Activated CD8-positive, alpha-beta T cell treated with anti-CD3 and anti-CD28 coated beads, Interleukin-2, amount 10 ng/mL, durations not matched to agents 7 days and 5 days (primary cell): ENCODE measurements at regions not wholly inside any gene's neighbourhood (a gene's known extent, or its start where the extent isn't known, plus 50 kb on each side); places are given as distances from the start of the nearest gene placed in this dataset.
"Not testable (repeated sequence)": the region's sequence is repeated elsewhere in the genome, so short reads cannot be mapped to it uniquely, and the experiment has no call there.

Experiments used
- ATAC-seq: fragments of 150-1000 bp; cut with Tn5 transposase; one replicate; pipeline ENCODE4 v1.10.0; 2021; ENCODE audit warnings: moderate library complexity
- CTCF ChIA-PET: fragments of 350-600 bp; sonication (Branson Sonifier 250); formaldehyde crosslinking; loops from one replicate; lab custom pipeline; 2021; ENCODE audit warnings: antibody characterized with exemption; lab: Charles Lee
- POLR2A ChIA-PET: fragments of 350-600 bp; sonication (Branson Sonifier 250); formaldehyde crosslinking; loops from one replicate; lab custom pipeline; 2021; ENCODE audit warnings: antibody characterized with exemption; lab: Charles Lee
- DNase-seq: peaks from one replicate; pipeline ENCODE4 v3.0.0-alpha.2; 2020
- H3K27ac Mint-ChIP-seq: one replicate; pipeline ENCODE4 v1.8.0; 2021; ENCODE audit warnings: mild to moderate bottlenecking, mixed read lengths
- H3K27me3 Mint-ChIP-seq: one replicate; pipeline ENCODE4 v1.8.0; 2021; ENCODE audit warnings: low read depth, mixed read lengths
- H3K36me3 Mint-ChIP-seq: one replicate; pipeline ENCODE4 v1.8.0; 2021; ENCODE audit warnings: low read depth, mixed read lengths
- H3K4me1 Mint-ChIP-seq: one replicate; pipeline ENCODE4 v1.8.0; 2021; ENCODE audit warnings: low read depth, mixed read lengths
- H3K4me3 Mint-ChIP-seq: one replicate; pipeline ENCODE4 v1.8.0; 2021; ENCODE audit warnings: mild to moderate bottlenecking, mixed read lengths
- H3K9me3 Mint-ChIP-seq: one replicate; pipeline ENCODE4 v1.8.0; 2022; ENCODE audit warnings: mixed read lengths; ENCODE audit not compliant: insufficient read depth

DNA sequence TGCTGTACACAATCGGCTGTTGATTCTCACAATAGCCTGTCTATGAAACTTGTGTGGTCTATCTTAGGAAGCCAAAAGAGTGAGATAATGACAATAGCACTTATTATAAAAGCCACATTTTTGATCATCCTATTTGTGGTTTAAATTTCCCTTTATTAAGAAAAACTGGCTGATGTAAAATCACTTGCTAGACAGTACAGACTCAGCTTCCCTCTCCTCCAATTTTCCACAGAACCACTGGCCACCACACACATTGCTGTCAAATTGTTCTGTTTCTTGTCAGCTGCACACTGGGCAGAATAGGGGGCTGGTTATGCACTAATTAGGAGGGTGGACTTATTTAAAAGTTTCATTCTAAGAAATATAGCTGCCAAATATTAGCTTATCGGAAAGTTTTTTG, 425.9 kb downstream of the EPHA3 start:
- Mint-ChIP-seq H3K9me3 (peaks cover 10% of the 10 kb centered on the region), H3K27me3 (no peaks in the 10 kb centered on the region), H3K36me3 (no peaks in the 10 kb centered on the region), H3K4me3 (no peak overlapping the region), H3K27ac (no peak overlapping the region), H3K4me1 (no peaks in the 10 kb centered on the region)
- ATAC-seq (no peak), DNase-seq (no peak)
- CTCF ChIA-PET: no interaction called here
- POLR2A ChIA-PET: no interaction called here

DNA sequence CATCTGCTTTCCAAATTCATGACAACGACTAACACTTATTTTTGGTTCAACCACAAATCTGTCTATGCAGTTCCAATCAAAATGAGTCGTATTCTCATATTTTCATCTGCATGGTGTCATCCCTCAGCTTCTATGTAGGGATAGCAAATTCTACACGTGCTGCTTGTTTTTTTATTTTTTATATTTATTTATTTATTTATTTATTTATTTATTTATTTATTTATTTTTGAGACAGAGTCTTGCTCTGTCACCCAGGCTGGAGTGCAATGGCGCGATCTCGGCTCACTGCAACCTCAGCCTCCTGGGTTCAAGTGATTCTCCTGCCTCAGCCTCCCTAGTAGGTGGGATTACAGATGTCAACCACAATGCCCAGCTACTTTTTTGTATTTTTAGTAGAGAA, 447.2 kb downstream of the EPHA3 start:
- DNase-seq, H3K4me3 Mint-ChIP-seq, H3K4me1 Mint-ChIP-seq, H3K27ac Mint-ChIP-seq, POLR2A ChIA-PET, H3K27me3 Mint-ChIP-seq, H3K36me3 Mint-ChIP-seq, ATAC-seq, CTCF ChIA-PET: not testable (repeated sequence)
- H3K9me3 Mint-ChIP-seq: peaks cover 25% of the 10 kb centered on the region

DNA sequence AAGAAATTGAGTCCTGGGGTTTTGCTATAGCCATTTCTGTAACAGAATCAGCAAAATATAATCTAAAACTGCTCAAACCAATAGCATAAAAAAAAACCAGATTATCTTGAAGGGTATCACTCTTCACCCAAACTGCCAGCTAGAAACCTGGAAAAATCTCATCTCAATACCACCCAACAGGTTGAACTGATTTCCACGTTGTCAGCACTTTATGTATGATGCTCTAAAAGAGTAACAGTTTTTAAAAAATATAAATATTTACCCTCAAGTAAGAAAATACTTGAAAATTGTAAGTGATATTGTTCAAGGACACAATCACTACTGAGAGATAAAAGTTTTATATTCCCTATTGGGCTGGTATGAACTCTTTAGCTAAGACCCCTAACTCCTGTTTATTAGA, 451.3 kb downstream of the EPHA3 start:
- Mint-ChIP-seq H3K27me3 (no peaks in the 10 kb centered on the region), H3K4me3 (no peak overlapping the region), H3K4me1 (no peaks in the 10 kb centered on the region), H3K27ac (no peak overlapping the region), H3K9me3 (peaks cover 22% of the 10 kb centered on the region), H3K36me3 (no peaks in the 10 kb centered on the region)
- ATAC-seq (no peak), DNase-seq (no peak)
- ChIA-PET CTCF (no interaction called here), POLR2A (interaction anchor here (0.6 kb wide), 1 partner anchor 309 kb away, joined by 3 read pairs; no protein-coding TSS in a partner anchor)

DNA sequence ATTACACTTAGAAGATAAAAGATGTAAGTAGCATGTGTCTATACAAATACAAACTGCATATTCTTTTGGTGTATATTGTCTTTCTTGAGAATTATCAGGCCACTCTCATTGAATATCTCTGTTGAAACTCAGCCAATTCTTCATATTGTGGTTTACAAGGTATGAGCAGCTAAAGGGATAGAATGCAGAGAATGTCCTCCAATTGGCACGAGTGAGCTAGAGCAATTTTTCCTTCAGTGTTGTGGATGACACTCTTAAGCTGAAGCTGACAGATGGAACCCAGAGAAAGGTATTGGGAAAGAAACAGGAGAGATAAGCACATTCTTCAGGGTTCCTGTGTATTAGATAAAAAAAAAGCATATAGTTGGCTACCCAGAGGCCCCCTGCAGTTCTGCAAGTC, 453.1 kb downstream of the EPHA3 start:
- ChIA-PET CTCF (no interaction called here), POLR2A (no interaction called here)
- DNase-seq: no peak
- Mint-ChIP-seq H3K4me3 (no peak overlapping the region), H3K27ac (no peak overlapping the region), H3K27me3 (no peaks in the 10 kb centered on the region), H3K36me3 (no peaks in the 10 kb centered on the region), H3K9me3 (peaks cover 16% of the 10 kb centered on the region), H3K4me1 (no peaks in the 10 kb centered on the region)
- ATAC-seq: no peak

DNA sequence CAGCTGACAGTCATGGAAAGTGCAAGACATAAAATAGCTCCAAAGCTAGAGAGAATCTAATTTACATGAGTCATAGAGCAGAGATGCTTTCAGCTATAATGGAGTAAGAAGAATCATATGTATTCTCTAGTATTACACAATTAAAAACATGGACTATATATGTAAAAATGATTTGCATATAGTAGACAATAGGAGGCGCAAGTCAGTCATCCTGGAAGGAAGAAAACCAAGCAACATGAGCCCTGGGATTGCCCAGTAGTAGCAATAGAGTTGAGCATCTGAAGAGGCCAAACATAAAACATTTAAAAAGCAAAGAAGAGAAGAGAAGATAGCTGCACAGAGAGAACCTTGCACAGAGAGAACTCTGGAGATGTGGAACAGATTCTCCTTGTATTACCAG, 455.0 kb downstream of the EPHA3 start:
- H3K4me1 Mint-ChIP-seq: no peaks in the 10 kb centered on the region
- H3K27me3 Mint-ChIP-seq: no peaks in the 10 kb centered on the region
- no peak for ATAC-seq
- H3K27ac Mint-ChIP-seq: no peak overlapping the region
- no peaks in the 10 kb centered on the region for H3K36me3 Mint-ChIP-seq
- H3K4me3 Mint-ChIP-seq: no peak overlapping the region
- ChIA-PET POLR2A (no interaction called here), CTCF (no interaction called here)
- DNase-seq: no peak
- peaks cover 12% of the 10 kb centered on the region for H3K9me3 Mint-ChIP-seq

DNA sequence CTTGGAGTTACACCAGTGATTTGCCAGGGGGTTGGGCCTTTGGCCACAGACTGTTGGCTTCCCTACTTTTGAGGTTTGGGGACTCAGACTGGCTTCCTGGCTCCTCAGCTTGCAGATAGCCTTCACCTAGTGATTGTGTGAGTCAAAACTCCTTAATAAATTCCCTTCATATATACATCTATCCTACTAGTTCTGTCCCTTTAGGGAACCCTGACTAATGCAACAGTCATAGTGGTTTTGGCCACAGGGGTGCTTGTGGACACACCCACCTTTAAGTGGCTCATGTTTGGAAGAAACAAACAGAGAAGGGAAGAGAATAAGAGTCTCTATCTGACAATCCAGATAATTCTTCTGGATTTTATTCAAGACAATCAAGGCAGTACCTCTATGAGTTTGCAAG, 457.7 kb downstream of the EPHA3 start:
- peaks cover 17% of the 10 kb centered on the region for H3K9me3 Mint-ChIP-seq
- ATAC-seq (no peak), DNase-seq (no peak)
- CTCF ChIA-PET: no interaction called here
- POLR2A ChIA-PET: no interaction called here
- H3K4me3 Mint-ChIP-seq: no peak overlapping the region
- H3K36me3 Mint-ChIP-seq: no peaks in the 10 kb centered on the region
- no peaks in the 10 kb centered on the region for H3K4me1 Mint-ChIP-seq
- H3K27me3 Mint-ChIP-seq: no peaks in the 10 kb centered on the region
- no peak overlapping the region for H3K27ac Mint-ChIP-seq

DNA sequence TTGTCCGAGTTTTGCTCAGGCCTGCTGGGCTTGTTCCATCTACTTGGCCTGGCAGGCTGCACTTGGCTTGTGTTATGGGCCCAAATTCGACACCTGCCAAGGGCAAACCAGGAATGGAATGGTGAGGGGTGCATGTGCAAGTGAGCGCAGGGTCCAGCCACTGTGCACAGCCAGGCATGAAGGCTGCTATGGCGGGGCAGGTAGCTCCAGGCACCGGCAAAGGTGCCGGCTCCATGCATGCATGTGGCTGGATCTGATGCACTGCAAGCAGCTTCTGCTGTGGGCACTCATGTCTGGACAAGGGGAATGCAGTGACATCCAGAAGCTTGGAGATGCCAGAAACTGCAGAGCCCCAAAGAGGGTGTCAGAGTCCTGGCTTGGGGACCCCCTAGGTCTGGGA, 463.0 kb downstream of the EPHA3 start:
- DNase-seq: no peak
- ATAC-seq: no peak
- CTCF ChIA-PET: no interaction called here
- POLR2A ChIA-PET: interaction anchor here (0.6 kb wide), 1 partner anchor 447 kb away, joined by 3 read pairs; no protein-coding TSS in a partner anchor
- peaks cover 8% of the 10 kb centered on the region for H3K9me3 Mint-ChIP-seq
- H3K36me3 Mint-ChIP-seq: no peaks in the 10 kb centered on the region
- no peak overlapping the region for H3K4me3 Mint-ChIP-seq
- H3K27ac Mint-ChIP-seq: no peak overlapping the region
- no peaks in the 10 kb centered on the region for H3K4me1 Mint-ChIP-seq
- H3K27me3 Mint-ChIP-seq: no peaks in the 10 kb centered on the region

DNA sequence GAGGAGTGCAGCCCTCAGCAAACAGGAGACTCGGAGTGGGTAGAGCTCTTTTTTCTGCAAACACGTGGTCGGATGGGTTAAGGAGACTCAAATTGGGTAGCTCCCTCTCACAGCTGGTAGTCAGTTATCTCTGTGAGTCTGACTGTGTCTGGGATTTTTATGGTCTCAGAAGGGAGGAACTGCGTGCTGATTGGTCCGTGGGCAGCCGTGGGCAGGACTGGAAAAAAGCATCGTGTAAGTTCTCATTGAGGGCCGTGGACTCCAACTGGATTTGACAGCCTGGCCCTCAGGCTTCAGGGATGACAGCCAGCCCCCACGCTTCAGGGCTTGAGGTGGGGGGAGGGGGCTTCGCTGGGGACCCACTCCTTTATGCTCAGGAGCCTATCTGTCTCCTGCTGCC, 463.9 kb downstream of the EPHA3 start:
- Mint-ChIP-seq H3K4me3 (no peak overlapping the region), H3K27me3 (no peaks in the 10 kb centered on the region), H3K36me3 (no peaks in the 10 kb centered on the region), H3K4me1 (no peaks in the 10 kb centered on the region), H3K9me3 (peaks cover 8% of the 10 kb centered on the region), H3K27ac (no peak overlapping the region)
- DNase-seq (no peak), ATAC-seq (no peak)
- ChIA-PET CTCF (no interaction called here), POLR2A (no interaction called here)

DNA sequence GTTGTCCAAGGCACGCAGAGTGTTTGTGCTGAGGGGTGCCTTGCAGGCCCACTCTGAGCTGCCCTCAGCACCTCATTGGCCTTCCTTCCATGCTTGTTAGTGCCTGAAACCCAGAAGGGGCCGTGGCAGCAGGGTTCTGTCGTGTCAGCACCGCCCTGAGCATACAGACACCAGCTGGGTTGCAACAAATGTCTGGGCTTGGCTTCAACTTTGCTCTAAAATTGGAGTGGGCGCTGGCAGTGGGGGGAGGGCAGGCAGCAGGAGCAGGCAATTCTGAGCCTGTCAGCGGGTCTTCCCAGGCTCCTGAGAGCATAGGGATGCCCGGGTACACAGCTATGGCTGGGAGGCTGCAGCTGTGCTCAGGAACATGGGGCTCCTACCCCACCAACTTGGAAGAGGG, 464.3 kb downstream of the EPHA3 start:
- ChIA-PET POLR2A (no interaction called here), CTCF (no interaction called here)
- H3K4me1 Mint-ChIP-seq: no peaks in the 10 kb centered on the region
- H3K4me3 Mint-ChIP-seq: no peak overlapping the region
- no peak for DNase-seq
- H3K27ac Mint-ChIP-seq: no peak overlapping the region
- H3K36me3 Mint-ChIP-seq: no peaks in the 10 kb centered on the region
- peaks cover 8% of the 10 kb centered on the region for H3K9me3 Mint-ChIP-seq
- H3K27me3 Mint-ChIP-seq: no peaks in the 10 kb centered on the region
- no peak for ATAC-seq

DNA sequence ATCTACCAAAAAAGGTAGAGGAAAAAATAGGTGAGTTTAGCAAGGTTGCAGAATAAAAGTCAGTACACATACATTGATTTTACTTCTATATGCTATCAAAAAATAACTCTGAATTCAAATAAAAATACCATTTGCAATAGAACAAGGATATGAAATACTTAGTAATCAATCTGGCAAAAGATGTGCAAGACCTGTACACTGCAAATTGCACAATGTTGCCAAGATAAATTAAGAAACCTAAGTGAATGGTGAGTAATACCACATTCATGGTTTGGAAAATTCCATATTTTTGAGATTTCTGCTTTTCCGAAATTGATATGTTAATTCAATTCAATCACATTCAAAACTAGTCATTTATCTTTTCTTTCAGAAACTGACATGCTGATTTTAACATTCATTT, 464.8 kb downstream of the EPHA3 start:
- no peaks in the 10 kb centered on the region for H3K4me1 Mint-ChIP-seq
- CTCF ChIA-PET: no interaction called here
- POLR2A ChIA-PET: no interaction called here
- H3K9me3 Mint-ChIP-seq: peaks cover 6% of the 10 kb centered on the region
- H3K27ac Mint-ChIP-seq: no peak overlapping the region
- DNase-seq: no peak
- ATAC-seq: no peak
- no peak overlapping the region for H3K4me3 Mint-ChIP-seq
- H3K36me3 Mint-ChIP-seq: no peaks in the 10 kb centered on the region
- H3K27me3 Mint-ChIP-seq: no peaks in the 10 kb centered on the region

DNA sequence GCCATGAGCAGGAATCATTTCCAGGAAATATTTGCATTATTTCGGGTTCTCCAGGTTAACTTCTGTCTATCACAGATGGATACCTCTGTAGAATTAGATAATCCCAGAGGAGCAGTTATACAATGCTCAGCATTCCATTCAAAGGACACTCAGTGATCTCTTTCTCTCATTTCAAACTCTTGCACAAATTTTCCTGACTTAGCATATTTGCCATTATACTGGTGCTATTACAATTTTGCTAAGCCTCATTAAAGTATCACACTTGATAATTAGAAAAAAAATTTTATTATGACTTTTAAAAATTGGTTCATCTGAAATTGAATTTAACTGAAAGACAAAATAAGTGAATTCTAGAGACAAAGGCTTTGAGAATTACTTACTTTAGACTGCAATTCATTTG, 469.0 kb downstream of the EPHA3 start:
- no peak for DNase-seq
- no peaks in the 10 kb centered on the region for H3K36me3 Mint-ChIP-seq
- H3K9me3 Mint-ChIP-seq: no peaks in the 10 kb centered on the region
- no peak overlapping the region for H3K27ac Mint-ChIP-seq
- no peaks in the 10 kb centered on the region for H3K27me3 Mint-ChIP-seq
- H3K4me1 Mint-ChIP-seq: no peaks in the 10 kb centered on the region
- ChIA-PET POLR2A (no interaction called here), CTCF (no interaction called here)
- ATAC-seq: no peak
- no peak overlapping the region for H3K4me3 Mint-ChIP-seq

DNA sequence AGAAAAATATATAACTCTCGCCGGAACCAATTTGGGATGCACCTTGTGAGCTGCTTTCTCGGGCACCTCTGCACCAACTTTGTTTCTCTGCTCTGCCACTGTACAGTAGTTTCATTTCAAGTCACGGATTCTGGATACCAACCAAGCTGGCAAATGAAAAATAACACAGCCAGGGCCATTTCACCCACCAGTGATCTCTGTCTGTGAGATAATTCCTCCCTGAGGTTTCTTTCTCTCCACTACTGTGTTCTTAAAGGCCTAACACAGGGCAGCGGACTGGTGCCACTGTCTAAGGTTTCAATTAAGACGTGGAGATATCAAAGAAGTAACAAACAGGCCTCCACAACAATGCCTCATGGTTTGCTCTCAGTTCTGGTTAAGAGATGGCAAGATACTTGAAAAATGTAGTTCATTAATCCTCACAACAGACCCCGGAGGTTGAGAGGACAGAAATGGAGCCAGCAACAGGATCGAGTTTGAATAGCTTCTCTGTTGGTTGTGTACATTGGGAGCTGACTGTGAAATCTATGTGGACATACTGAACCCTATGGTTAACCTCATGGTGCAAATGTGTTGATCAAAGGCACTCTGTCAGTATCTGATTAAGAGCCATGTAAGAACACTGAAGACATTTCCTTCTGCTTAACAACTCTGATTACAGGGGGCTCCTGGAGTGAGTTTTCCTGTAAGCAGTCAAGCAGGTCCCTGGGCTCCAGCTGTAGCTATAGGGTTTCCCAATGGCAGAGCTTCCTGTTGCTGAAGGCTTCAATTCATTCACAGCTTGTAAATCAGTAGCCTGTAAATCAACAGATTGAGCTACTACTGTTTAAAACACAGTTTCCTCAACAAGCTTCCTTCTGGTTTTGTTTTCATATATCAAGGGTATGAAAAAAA, 470.5 kb downstream of the EPHA3 start:
- Mint-ChIP-seq H3K27me3 (no peaks in the 10 kb centered on the region), H3K9me3 (no peaks in the 10 kb centered on the region), H3K4me3 (no peak overlapping the region), H3K27ac (no peak overlapping the region), H3K4me1 (no peaks in the 10 kb centered on the region), H3K36me3 (no peaks in the 10 kb centered on the region)
- CTCF ChIA-PET: no interaction called here
- DNase-seq (no peak), ATAC-seq (no peak)
- POLR2A ChIA-PET: no interaction called here

DNA sequence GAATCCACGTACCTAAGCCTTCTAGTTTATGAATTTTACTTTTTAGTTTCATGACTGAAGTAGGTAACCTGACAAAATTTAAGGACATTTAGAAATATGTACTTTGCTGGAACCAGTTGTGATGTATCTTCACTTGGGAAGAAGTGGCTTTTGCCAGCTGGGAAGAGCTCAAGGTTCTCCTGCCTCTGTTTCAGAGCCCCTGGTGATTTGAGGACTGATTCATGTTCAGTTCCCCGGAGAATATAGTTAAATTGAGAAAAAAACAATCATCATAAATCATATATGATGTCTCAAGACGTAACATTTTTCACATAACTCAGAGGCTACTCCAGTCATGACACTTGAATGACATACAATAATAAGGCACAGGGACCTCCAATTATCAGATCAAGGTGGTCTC, 473.4 kb downstream of the EPHA3 start:
- ChIA-PET CTCF (no interaction called here), POLR2A (no interaction called here)
- no peak overlapping the region for H3K4me3 Mint-ChIP-seq

More for the DNA sequence above, 473.4 kb downstream of the EPHA3 start:
- H3K4me1 Mint-ChIP-seq: no peaks in the 10 kb centered on the region
- H3K9me3 Mint-ChIP-seq: no peaks in the 10 kb centered on the region
- H3K27me3 Mint-ChIP-seq: no peaks in the 10 kb centered on the region
- DNase-seq (no peak), ATAC-seq (no peak)
- H3K36me3 Mint-ChIP-seq: no peaks in the 10 kb centered on the region
- H3K27ac Mint-ChIP-seq: no peak overlapping the region
